OCI-LY3 (cell line): ENCODE measurements at regions not wholly inside any gene's neighbourhood (a gene's known extent, or its start where the extent isn't known, plus 50 kb on each side); places are given as distances from the start of the nearest gene placed in this dataset.

Experiments
- H2AFZ ChIP-seq: fragments of 200-600, 300-600 bp; shearing (Covaris generic); 2 replicates; pipeline ENCODE4 v1.6.0; 2014; ENCODE audit warnings: antibody characterized with exemption, low read depth, low read length
- H3K27ac ChIP-seq: fragments of 200-600, 300-600 bp; sonication (generic); 2 replicates; pipeline ENCODE4 v1.5.1; 2014; ENCODE audit warnings: mild to moderate bottlenecking, low read length, moderate library complexity, mixed read lengths
- H3K27me3 ChIP-seq: fragments of 200-600, 300-600 bp; sonication (generic); 2 replicates; pipeline ENCODE4 v1.6.1; 2014; ENCODE audit warnings: low read depth, low read length, mixed read lengths
- H3K36me3 ChIP-seq: fragments of 200-600, 300-600 bp; sonication (generic); replicated peaks from 2 replicates; pipeline ENCODE3; 2014; ENCODE audit warnings: low read depth, low read length, mixed read lengths
- H3K4me1 ChIP-seq: fragments of 300-600, 200-600 bp; sonication (generic); 2 replicates; pipeline ENCODE4 v1.6.1; 2014; ENCODE audit warnings: low read length, mixed read lengths
- H3K4me2 ChIP-seq: fragments of 200-600, 300-600 bp; sonication (generic); 2 replicates; pipeline ENCODE4 v1.6.1; 2014; ENCODE audit warnings: low read length, mixed read lengths
- H3K4me3 ChIP-seq: fragments of 300-600, 200-600 bp; sonication (generic); 2 replicates; pipeline ENCODE4 v1.5.1; 2014; ENCODE audit warnings: antibody characterized with exemption, mild to moderate bottlenecking, low read length, moderate library complexity
- H3K79me2 ChIP-seq: fragments of 300-600, 200-600 bp; shearing (Covaris generic); 2 replicates; pipeline ENCODE4 v1.6.1; 2014; ENCODE audit warnings: mild to moderate bottlenecking, low read length, mixed read lengths
- H3K9ac ChIP-seq: fragments of 300-600, 200-600 bp; shearing (Covaris generic); 2 replicates; pipeline ENCODE4 v1.6.0; 2014; ENCODE audit warnings: mild to moderate bottlenecking, low read length, moderate library complexity
- H3K9me3 ChIP-seq: fragments of 200-600, 300-600 bp; shearing (Covaris generic); 2 replicates; pipeline ENCODE4 v1.6.1; 2014; ENCODE audit warnings: low read length, mixed read lengths; ENCODE audit not compliant: insufficient read depth
- H4K20me1 ChIP-seq: fragments of 200-600, 300-600 bp; sonication (generic); 2 replicates; pipeline ENCODE4 v1.6.1; 2016; ENCODE audit warnings: low read length, mixed read lengths; ENCODE audit not compliant: insufficient read depth
- CTCF ChIP-seq: fragments of 200-600, 300-600 bp; sonication (generic); IDR thresholded peaks from 2 replicates; pipeline ENCODE4 v1.5.1; 2014; ENCODE audit warnings: antibody characterized with exemption, low read length, low read depth
- EZH2phosphoT487 ChIP-seq: fragments of 200-600 bp; shearing (Covaris generic); IDR thresholded peaks from 2 replicates; pipeline ENCODE4 v1.6.1; 2018; ENCODE audit warnings: antibody characterized with exemption, mixed run types, low read depth

GRCh38 chr10:78808736-78809367 lies 259.9 kb upstream of the ZMIZ1 start:
- Histone ChIP-seq H3K27me3 (peaks cover 20% of the 10 kb centered on the region; the same call in 1 of the 2 replicates), H3K27ac (no peak overlapping the region), H3K4me1 (no peaks in the 10 kb centered on the region), H3K4me2 (no peak overlapping the region), H2AFZ (no peak overlapping the region), H3K36me3 (no peaks in the 10 kb centered on the region), H4K20me1 (no peaks in the 10 kb centered on the region), H3K9me3 (no peaks in the 10 kb centered on the region), H3K4me3 (no peak overlapping the region), H3K9ac (no peak overlapping the region), H3K79me2 (no peaks in the 10 kb centered on the region)
- no peak for TF ChIP-seq EZH2phosphoT487
- no peak for TF ChIP-seq CTCF

GRCh38 chr10:78811174-78811573 lies 257.6 kb upstream of the ZMIZ1 start:
- Histone ChIP-seq H2AFZ (no peak overlapping the region), H3K27ac (no peak overlapping the region), H3K4me1 (no peaks in the 10 kb centered on the region), H3K4me3 (no peak overlapping the region), H3K4me2 (no peak overlapping the region), H3K9me3 (no peaks in the 10 kb centered on the region), H3K79me2 (no peaks in the 10 kb centered on the region), H4K20me1 (no peaks in the 10 kb centered on the region), H3K9ac (no peak overlapping the region), H3K36me3 (no peaks in the 10 kb centered on the region), H3K27me3 (peaks cover 21% of the 10 kb centered on the region; the same call in 1 of the 2 replicates)
- TF ChIP-seq EZH2phosphoT487 (no peak), CTCF (no peak)

GRCh38 chr10:78812571-78813318 lies 256.0 kb upstream of the ZMIZ1 start:
- Histone ChIP-seq H3K4me2 (no peak overlapping the region), H2AFZ (no peak overlapping the region), H3K4me3 (no peak overlapping the region), H3K27me3 (peaks cover 21% of the 10 kb centered on the region; the same call in 1 of the 2 replicates), H3K27ac (no peak overlapping the region), H3K4me1 (no peaks in the 10 kb centered on the region), H3K9me3 (no peaks in the 10 kb centered on the region), H3K79me2 (no peaks in the 10 kb centered on the region), H3K36me3 (no peaks in the 10 kb centered on the region), H4K20me1 (no peaks in the 10 kb centered on the region), H3K9ac (no peak overlapping the region)
- TF ChIP-seq CTCF = no peak
- TF ChIP-seq EZH2phosphoT487 = no peak

- no peaks in the 10 kb centered on the region for H3K36me3 ChIP-seq
- H2AFZ ChIP-seq = no peak overlapping the region
- H3K9ac ChIP-seq = no peak overlapping the region
- no peaks in the 10 kb centered on the region for H3K4me1 ChIP-seq
- H3K4me3 ChIP-seq = no peak overlapping the region
- H4K20me1 ChIP-seq = no peaks in the 10 kb centered on the region
- peaks cover 21% of the 10 kb centered on the region; the same call in 1 of the 2 replicates for H3K27me3 ChIP-seq
- no peaks in the 10 kb centered on the region for H3K9me3 ChIP-seq
- TF ChIP-seq EZH2phosphoT487 = no peak
- TF ChIP-seq CTCF = no peak
- H3K4me2 ChIP-seq = no peak overlapping the region
- no peaks in the 10 kb centered on the region for H3K79me2 ChIP-seq
- H3K27ac ChIP-seq = no peak overlapping the region
Measured at GRCh38 chr10:78813526-78813925, 255.2 kb upstream of the ZMIZ1 start.
